SK-N-SH (cell line): ENCODE measurements at regions not wholly inside any gene's neighbourhood (a gene's known extent, or its start where the extent isn't known, plus 50 kb on each side); places are given as distances from the start of the nearest gene placed in this dataset.

Experiments used
- CTCF ChIA-PET: fragments of 300-600, 350-600 bp; formaldehyde crosslinking; extraction: SDS; loops from one replicate; lab custom pipeline; 2021; lab: Yijun Ruan, JAX
- POLR2A ChIA-PET: fragments of 350-600 bp; sonication (Branson Sonifier 250); formaldehyde crosslinking; extraction: SDS; loops from one replicate; lab custom pipeline; 2020; ENCODE audit warnings: antibody characterized with exemption, inconsistent platforms; lab: Yijun Ruan, JAX
- DNase-seq: peaks from one replicate; pipeline ENCODE4 v3.0.0; 2012
- H2AFZ ChIP-seq: fragments of 200-600 bp; sonication (generic); 2 replicates; pipeline ENCODE4 v1.8.1; 2016; ENCODE audit warnings: antibody characterized with exemption, mild to moderate bottlenecking, low read depth
- H3F3A ChIP-seq: fragments of 200-600 bp; sonication (generic); replicated peaks from 2 replicates; pipeline ENCODE3; 2016; ENCODE audit warnings: antibody characterized with exemption, mild to moderate bottlenecking; ENCODE audit not compliant: insufficient read depth
- H3K27ac ChIP-seq, 2 experiments: fragments of 200-500 bp in 1 of 2; fragments of 200-600 bp in 1 of 2; sonication (Bioruptor generic) in 1 of 2; sonication (generic), shearing (Covaris generic) in 1 of 2; 2 replicates each; pipeline versions ENCODE4 v1.5.1 to v1.6.1; 2014 to 2016; ENCODE audit warnings: low read depth in 2 of 2, inconsistent platforms in 1 of 2, low read length in 1 of 2, mild to moderate bottlenecking in 1 of 2, mixed read lengths in 1 of 2
- H3K27me3 ChIP-seq: fragments of 200-600 bp; sonication (generic), shearing (Covaris generic); 2 replicates; pipeline ENCODE4 v1.6.1; 2016; ENCODE audit warnings: mixed run types; ENCODE audit not compliant: insufficient read depth
- H3K36me3 ChIP-seq, 2 experiments: fragments of 200-500 bp in 1 of 2; fragments of 200-600 bp in 1 of 2; sonication (Bioruptor generic) in 1 of 2; sonication (generic) in 1 of 2; replicated peaks in 1 of 2; 2 replicates each; pipeline versions ENCODE3 to v1.5.1; 2014 to 2016; ENCODE audit warnings: low read length in 1 of 2, mild to moderate bottlenecking in 1 of 2; ENCODE audit not compliant: insufficient read depth in 2 of 2, control insufficient read depth in 1 of 2
- H3K4me1 ChIP-seq, 2 experiments: fragments of 200-500 bp in 1 of 2; fragments of 200-600 bp in 1 of 2; sonication (Bioruptor generic) in 1 of 2; sonication (generic), shearing (Covaris generic) in 1 of 2; 2 replicates each; pipeline versions ENCODE4 v1.5.1 to v1.6.1; 2014 to 2016; ENCODE audit warnings: low read depth in 1 of 2, low read length in 1 of 2, mixed run types in 1 of 2; ENCODE audit not compliant: insufficient read depth in 2 of 2, control insufficient read depth in 1 of 2
- H3K4me2 ChIP-seq: fragments of 200-600 bp; sonication (generic), shearing (Covaris generic); 2 replicates; pipeline ENCODE4 v1.6.1; 2017; ENCODE audit warnings: mixed run types
- H3K4me3 ChIP-seq, 2 experiments: fragments of 200-500 bp in 1 of 2; fragments of 200-600 bp in 1 of 2; sonication (Bioruptor generic) in 1 of 2; sonication (generic), shearing (Covaris generic) in 1 of 2; 2 replicates each; pipeline versions ENCODE4 v1.5.1 to v1.8.1; 2014 to 2016; ENCODE audit warnings: low read depth in 2 of 2, inconsistent platforms in 1 of 2, low read length in 1 of 2, mild to moderate bottlenecking in 1 of 2, mixed read lengths in 1 of 2, moderate library complexity in 1 of 2
- H3K79me2 ChIP-seq: fragments of 200-600 bp; sonication (generic); 2 replicates; pipeline ENCODE4 v1.8.1; 2017; ENCODE audit warnings: mild to moderate bottlenecking; ENCODE audit not compliant: insufficient read depth
- H3K9ac ChIP-seq: fragments of 200-600 bp; sonication (generic); 2 replicates; pipeline ENCODE4 v1.6.1; 2017; ENCODE audit warnings: mixed run types
- H3K9me2 ChIP-seq: fragments of 200-600 bp; sonication (generic); 2 replicates; pipeline ENCODE4 v1.6.1; 2017; ENCODE audit warnings: mixed run types
- H3K9me3 ChIP-seq: fragments of 200-600 bp; sonication (generic); 2 replicates; pipeline ENCODE4 v1.6.1; 2017; ENCODE audit warnings: mixed run types, mild to moderate bottlenecking, moderate library complexity
- H4K20me1 ChIP-seq: fragments of 200-600 bp; sonication (generic); 2 replicates; pipeline ENCODE4 v1.6.1; 2017; ENCODE audit warnings: mild to moderate bottlenecking, mixed run types; ENCODE audit not compliant: insufficient read depth
- CHD2 ChIP-seq: fragments of 150-350 bp; IDR thresholded peaks from 2 replicates; pipeline ENCODE4 v1.6.1; 2018; ENCODE audit warnings: low read length; ENCODE audit not compliant: partially characterized antibody
- ELF1 ChIP-seq: IDR thresholded peaks from 2 replicates; pipeline ENCODE4 v1.4.0; 2012
- EP300 ChIP-seq, 2 experiments: IDR thresholded peaks; 2 replicates each; pipeline versions ENCODE4 v1.4.0 to v1.6.1; 2012; ENCODE audit warnings: borderline replicate concordance in 1 of 2, low read depth in 1 of 2, low read length in 1 of 2
- FOXM1 ChIP-seq: IDR thresholded peaks from 2 replicates; pipeline ENCODE4 v1.4.0; 2012; ENCODE audit warnings: low read depth, mild to moderate bottlenecking
- JUND ChIP-seq: IDR thresholded peaks from 2 replicates; pipeline ENCODE4 v1.4.0; 2012
- MEF2A ChIP-seq: IDR thresholded peaks from 2 replicates; pipeline ENCODE4 v1.4.0; 2012; ENCODE audit warnings: low read depth, borderline replicate concordance
- MXI1 ChIP-seq: IDR thresholded peaks from 2 replicates; pipeline ENCODE4 v1.6.1; 2012; ENCODE audit warnings: mild to moderate bottlenecking, low read depth, low read length, improper control_type of control experiment
- PBX3 ChIP-seq: IDR thresholded peaks from 2 replicates; pipeline ENCODE4; 2012
- RCOR1 ChIP-seq: fragments of 150-350 bp; IDR thresholded peaks from 2 replicates; pipeline ENCODE4 v1.6.1; 2017; ENCODE audit warnings: antibody characterized with exemption, low read length
- SIN3A ChIP-seq: IDR thresholded peaks from 2 replicates; pipeline ENCODE4 v1.6.1; 2012; ENCODE audit warnings: low read depth, mild to moderate bottlenecking, low read length, moderate library complexity, borderline replicate concordance
- SMC3 ChIP-seq: IDR thresholded peaks from 2 replicates; pipeline ENCODE4 v1.6.1; 2012; ENCODE audit warnings: low read depth, low read length, improper control_type of control experiment
- TAF1 ChIP-seq: IDR thresholded peaks from 2 replicates; pipeline ENCODE4 v1.6.1; 2012; ENCODE audit warnings: low read depth, mild to moderate bottlenecking, low read length, moderate library complexity, borderline replicate concordance
- TCF12 ChIP-seq: IDR thresholded peaks from 2 replicates; pipeline ENCODE4 v1.4.0; 2012
- TEAD4 ChIP-seq: IDR thresholded peaks from 2 replicates; pipeline ENCODE4 v1.4.0; 2012; ENCODE audit warnings: mild to moderate bottlenecking, borderline replicate concordance; ENCODE audit not compliant: insufficient read depth
- USF1 ChIP-seq: IDR thresholded peaks from 2 replicates; pipeline ENCODE4 v1.4.0; 2012; ENCODE audit warnings: low read depth, borderline replicate concordance
- USF2 ChIP-seq: fragments of 150-350 bp; IDR thresholded peaks from 2 replicates; pipeline ENCODE4 v1.6.1; 2017; ENCODE audit warnings: antibody characterized with exemption, low read length, low read depth, borderline replicate concordance
- YY1 ChIP-seq: IDR thresholded peaks from 2 replicates; pipeline ENCODE4 v1.4.0; 2012; ENCODE audit warnings: low read depth, mild to moderate bottlenecking
- WGBS: methylation state at CpG from one replicate; pipeline ENCODE4 v1.1.6; 2017; ENCODE audit warnings: low lambda C conversion rate; 5-methylcytosine and 5-hydroxymethylcytosine counted together

- H3K9ac ChIP-seq: no peak overlapping the region
- H3K4me2 ChIP-seq: no peak overlapping the region
- no peaks in the 10 kb centered on the region for H3F3A ChIP-seq
- no peaks in the 10 kb centered on the region for H3K79me2 ChIP-seq
- ChIA-PET CTCF (interaction anchor here (0.7 kb wide), 1 partner anchor 122 kb away, joined by 3 read pairs; no protein-coding TSS in a partner anchor), POLR2A (no interaction called here)
- H3K9me3 ChIP-seq: peaks cover 4% of the 10 kb centered on the region; the same call in 1 of the 2 replicates
- H3K4me3 ChIP-seq: no peak overlapping the region
- no peak overlapping the region for H2AFZ ChIP-seq
- no peaks in the 10 kb centered on the region for H3K9me2 ChIP-seq
- H4K20me1 ChIP-seq: no peaks in the 10 kb centered on the region
- WGBS: 61% methylated on average over 5 of the region's 5 CpGs
- peaks cover 16% of the 10 kb centered on the region; the same call in 1 of the 2 replicates for H3K27me3 ChIP-seq
- TF ChIP-seq JUND (no peak), SMC3 (no peak), CHD2 (no peak), MEF2A (no peak), RCOR1 (no peak), TEAD4 (no peak), EP300 (IDR thresholded peaks at IDR 0.05; ENCODE audit: borderline replicate concordance in 1 of 2, low read depth in 1 of 2, low read length in 1 of 2) (no peak), ELF1 (no peak), TCF12 (no peak), USF2 (no peak), TAF1 (no peak), SIN3A (no peak), YY1 (no peak)
- peaks cover 0 to 2% of the 10 kb centered on the region in 2 experiments; a peak in 1 of 4 replicates for H3K4me1 ChIP-seq
- H3K36me3 ChIP-seq: no peaks in the 10 kb centered on the region
- no peak for DNase-seq
- H3K27ac ChIP-seq: no peak overlapping the region
These were observed 194.7 kb upstream of the E2F8 start for GRCh38 chr11:19435306-19435989.

- peaks cover 0 to 2% of the 10 kb centered on the region in 2 experiments; a peak in 1 of 4 replicates for H3K4me1 ChIP-seq
- peaks cover 4% of the 10 kb centered on the region; the same call in 1 of the 2 replicates for H3K9me3 ChIP-seq
- DNase-seq: no peak
- no peak overlapping the region for H3K27ac ChIP-seq
- ChIA-PET POLR2A (no interaction called here), CTCF (interaction anchor here (0.6 kb wide), 1 partner anchor 54 kb away, joined by 3 read pairs; no protein-coding TSS in a partner anchor)
- no peaks in the 10 kb centered on the region for H4K20me1 ChIP-seq
- H2AFZ ChIP-seq: no peak overlapping the region
- H3K4me3 ChIP-seq: no peak overlapping the region
- H3K9ac ChIP-seq: no peak overlapping the region
- peaks cover 21% of the 10 kb centered on the region; the same call in 1 of the 2 replicates for H3K27me3 ChIP-seq
- no peaks in the 10 kb centered on the region for H3F3A ChIP-seq
- 26% methylated on average over 1 of the region's 1 CpG for WGBS
- TF ChIP-seq MXI1 (no peak), PBX3 (no peak), USF1 (no peak), FOXM1 (no peak), JUND (no peak), USF2 (no peak), TEAD4 (no peak)
- TF ChIP-seq, all 33 proteins: peak for 0
- Histone ChIP-seq H3K9me2 (no peaks in the 10 kb centered on the region), H3K79me2 (no peaks in the 10 kb centered on the region), H3K4me2 (no peak overlapping the region), H3K36me3 (no peaks in the 10 kb centered on the region)
These were observed 193.0 kb upstream of the E2F8 start for GRCh38 chr11:19433791-19434190.
